IMR-90 (cell line): ENCODE measurements at regions not wholly inside any gene's neighbourhood (a gene's known extent, or its start where the extent isn't known, plus 50 kb on each side); places are given as distances from the start of the nearest gene placed in this dataset.

ENCODE experiments used
- ATAC-seq: fragments of 200-7000 bp; cut with Tn5 transposase; 2 replicates; pipeline ENCODE4 v1.9.1; 2020; ENCODE audit warnings: low read depth, mild to moderate bottlenecking, moderate library complexity
- BruUV-seq: library from RNA; stranded (reverse); fragments of 400-500 nt; replicated peaks from 2 replicates; lab custom pipeline; 2021; lab: Mats Ljungman, UMichigan
- CTCF ChIA-PET: fragments of 300-600 bp; formaldehyde crosslinking; extraction: SDS; loops from one replicate; lab custom pipeline; 2021; ENCODE audit warnings: antibody characterized with exemption; lab: Yijun Ruan, JAX
- POLR2A ChIA-PET: fragments of 300-600 bp; sonication (Branson Sonifier 250); formaldehyde crosslinking; loops from one replicate; lab custom pipeline; 2022; ENCODE audit warnings: antibody characterized with exemption; ENCODE audit not compliant: unreplicated experiment; lab: Charles Lee
- DNase-seq: peaks from one replicate; pipeline ENCODE4 v3.0.0; 2013
- H2AFZ ChIP-seq: replicated peaks from 2 replicates; pipeline ENCODE3; 2013; ENCODE audit warnings: low read length, mild to moderate bottlenecking; ENCODE audit not compliant: poor library complexity
- H2AK5ac ChIP-seq: 2 replicates; pipeline ENCODE4 v1.6.1; 2013; ENCODE audit warnings: low read depth, low read length, inconsistent platforms
- H2AK9ac ChIP-seq: replicated peaks from 2 replicates; pipeline ENCODE3; 2013; ENCODE audit warnings: mild to moderate bottlenecking, low read depth, low read length, moderate library complexity; ENCODE audit not compliant: poor library complexity
- H2BK120ac ChIP-seq: 2 replicates; pipeline ENCODE4 v1.6.1; 2013; ENCODE audit warnings: low read depth, low read length, inconsistent platforms
- H2BK15ac ChIP-seq: 3 replicates; pipeline ENCODE4 v1.6.1; 2013; ENCODE audit warnings: low read depth, low read length, inconsistent platforms
- H2BK20ac ChIP-seq: 2 replicates; pipeline ENCODE4 v1.6.1; 2013; ENCODE audit warnings: low read depth, mild to moderate bottlenecking, inconsistent platforms, low read length, moderate library complexity
- H2BK5ac ChIP-seq: 2 replicates; pipeline ENCODE4 v1.6.1; 2013; ENCODE audit warnings: mild to moderate bottlenecking, low read depth, low read length, inconsistent platforms; ENCODE audit not compliant: poor library complexity, severe bottlenecking
- H3K14ac ChIP-seq: replicated peaks from 2 replicates; pipeline ENCODE4 v1.6.1; 2013; ENCODE audit warnings: low read depth, low read length, inconsistent platforms
- H3K18ac ChIP-seq: 2 replicates; pipeline ENCODE4 v1.6.1; 2013; ENCODE audit warnings: low read depth, low read length, control low read depth
- H3K23ac ChIP-seq: 2 replicates; pipeline ENCODE4 v1.6.1; 2013; ENCODE audit warnings: low read depth, low read length, inconsistent platforms
- H3K27ac ChIP-seq: 2 replicates; pipeline ENCODE4 v1.5.1; 2013; ENCODE audit warnings: mild to moderate bottlenecking, control low read depth, low read length; ENCODE audit not compliant: insufficient read depth
- H3K27me3 ChIP-seq: 2 replicates; pipeline ENCODE4 v1.6.1; 2013; ENCODE audit warnings: low read length; ENCODE audit not compliant: control insufficient read depth, insufficient read depth
- H3K36me3 ChIP-seq: 2 replicates; pipeline ENCODE4 v1.6.1; 2013; ENCODE audit warnings: low read length, mixed read lengths; ENCODE audit not compliant: control insufficient read depth, insufficient read depth
- H3K4ac ChIP-seq: 2 replicates; pipeline ENCODE4 v1.6.1; 2013; ENCODE audit warnings: low read depth, low read length, inconsistent platforms
- H3K4me1 ChIP-seq: 2 replicates; pipeline ENCODE4 v1.6.1; 2013; ENCODE audit warnings: low read length, mixed read lengths; ENCODE audit not compliant: control insufficient read depth, insufficient read depth
- H3K4me2 ChIP-seq: 2 replicates; pipeline ENCODE4 v1.6.1; 2013; ENCODE audit warnings: low read depth, mild to moderate bottlenecking, control low read depth, low read length, moderate library complexity
- H3K4me3 ChIP-seq: 2 replicates; pipeline ENCODE4 v1.5.1; 2013; ENCODE audit warnings: low read depth, mild to moderate bottlenecking, control low read depth, low read length, moderate library complexity; ENCODE audit not compliant: insufficient read depth
- H3K56ac ChIP-seq: 2 replicates; pipeline ENCODE4 v1.6.1; 2013; ENCODE audit warnings: low read length, inconsistent platforms; ENCODE audit not compliant: insufficient read depth; ENCODE audit errors: extremely low read depth
- H3K79me1 ChIP-seq, 2 experiments: 2 replicates each; pipeline ENCODE4 v1.6.1; 2013; ENCODE audit warnings: low read length in 2 of 2, inconsistent platforms in 1 of 2, low read depth in 1 of 2
- H3K9ac ChIP-seq: 2 replicates; pipeline ENCODE4 v1.6.1; 2013; ENCODE audit warnings: low read depth, low read length, control low read depth
- H3K9me1 ChIP-seq: 2 replicates; pipeline ENCODE4 v1.6.1; 2013; ENCODE audit warnings: low read length, inconsistent platforms; ENCODE audit not compliant: insufficient read depth
- H3K9me3 ChIP-seq: 2 replicates; pipeline ENCODE4 v1.6.1; 2013; ENCODE audit warnings: low read length; ENCODE audit not compliant: control insufficient read depth, insufficient read depth
- H4K20me1 ChIP-seq: 2 replicates; pipeline ENCODE4 v1.6.1; 2013; ENCODE audit warnings: low read length, inconsistent platforms; ENCODE audit not compliant: insufficient read depth
- H4K5ac ChIP-seq: 2 replicates; pipeline ENCODE4 v1.6.1; 2013; ENCODE audit warnings: mild to moderate bottlenecking, low read depth, low read length, control low read depth
- H4K8ac ChIP-seq, 2 experiments: 2 replicates each; pipeline ENCODE4 v1.6.1; 2013; ENCODE audit warnings: low read depth in 2 of 2, low read length in 2 of 2, control low read depth in 1 of 2, inconsistent platforms in 1 of 2
- H4K91ac ChIP-seq: 2 replicates; pipeline ENCODE4 v1.6.1; 2013; ENCODE audit warnings: low read depth, low read length, inconsistent platforms; ENCODE audit not compliant: insufficient read depth
- CEBPB ChIP-seq: IDR thresholded peaks from 2 replicates; pipeline ENCODE4 v1.6.1; 2012; ENCODE audit warnings: low read depth, low read length, improper control_type of control experiment
- FOS ChIP-seq: fragments of 150-350 bp; IDR thresholded peaks from 2 replicates; pipeline ENCODE4 v1.6.1; 2016; ENCODE audit warnings: low read depth, low read length
- MAFK ChIP-seq: IDR thresholded peaks from 2 replicates; pipeline ENCODE4 v1.6.1; 2012; ENCODE audit warnings: low read depth, low read length, improper control_type of control experiment
- MAZ ChIP-seq: IDR thresholded peaks from 2 replicates; pipeline ENCODE4 v1.6.1; 2012; ENCODE audit warnings: low read depth, mild to moderate bottlenecking, low read length, improper control_type of control experiment, moderate library complexity, borderline replicate concordance
- RAD21 ChIP-seq: IDR thresholded peaks from 2 replicates; pipeline ENCODE4 v1.6.1; 2012; ENCODE audit warnings: low read length, improper control_type of control experiment
- SMC3 ChIP-seq: fragments of 150-350 bp; IDR thresholded peaks from 2 replicates; pipeline ENCODE4 v1.6.1; 2016; ENCODE audit warnings: low read depth, mild to moderate bottlenecking, antibody characterized with exemption, low read length, moderate library complexity
- USF2 ChIP-seq: fragments of 150-350 bp; IDR thresholded peaks from 2 replicates; pipeline ENCODE4 v1.6.1; 2017; ENCODE audit warnings: mild to moderate bottlenecking, antibody characterized with exemption, low read length, low read depth
- WGBS, 2 experiments: methylation state at CpG; one replicate each; pipeline versions ENCODE4 v1.1.5 to v1.1.7; 2013; ENCODE audit warnings: missing lambda C conversion rate in 2 of 2; ENCODE audit not compliant: insufficient read length in 1 of 2; ENCODE audit errors: extremely low coverage in 2 of 2; 5-methylcytosine and 5-hydroxymethylcytosine counted together
- dilution Hi-C: fragments of 300-500 bp; cut with HindIII; formaldehyde crosslinking; loops from one replicate; pipeline ENCODE4 v1.14.3; 2018; ENCODE audit warnings: low sequenced_read_pairs; ENCODE audit not compliant: unreplicated experiment
- in situ Hi-C: fragments of 300-500 bp; cut with MboI; formaldehyde crosslinking; loops from 3 replicates; pipeline ENCODE4 v1.14.3; 2019; ENCODE audit warnings: low sequenced_read_pairs, inconsistent platforms, mixed read lengths
- intact Hi-C: fragments of 100-400 bp; cut with micrococcal nuclease; formaldehyde crosslinking; loops from 2 replicates; pipeline ENCODE4 v1.10.0; 2022

- in situ Hi-C loops (loop anchor here (10.0 kb wide), 1 partner anchor 322 kb away; no protein-coding TSS in a partner anchor), dilution Hi-C loops (no loop called here), intact Hi-C loops (no loop called here)
- Histone ChIP-seq H3K4me2 (no peak overlapping the region), H3K4me3 (no peak overlapping the region), H3K4ac (no peak overlapping the region), H4K91ac (no peak overlapping the region), H2AK5ac (no peak overlapping the region), H3K23ac (no peak overlapping the region), H3K36me3 (no peaks in the 10 kb centered on the region), H3K56ac (no peak overlapping the region; the same call in 1 of the 2 replicates), H3K27me3 (peaks cover 7% of the 10 kb centered on the region; the same call in 1 of the 2 replicates), H3K79me1 (no peaks in the 10 kb centered on the region), H2BK120ac (no peak overlapping the region), H3K9me3 (peaks cover 2% of the 10 kb centered on the region; the same call in 1 of the 2 replicates), H4K5ac (no peak overlapping the region), H3K4me1 (peaks cover 13% of the 10 kb centered on the region), H2AFZ (no peak overlapping the region), H3K27ac (no peak overlapping the region), H4K8ac (no peak overlapping the region), H3K18ac (no peak overlapping the region), H2BK15ac (no peak overlapping the region), H2BK5ac (no peak overlapping the region), H3K9ac (no peak overlapping the region), H4K20me1 (no peaks in the 10 kb centered on the region), H3K14ac (no peak overlapping the region), H3K9me1 (no peaks in the 10 kb centered on the region), H2AK9ac (peak overlapping the region; percentile 53), H2BK20ac (no peak overlapping the region)
- no TSS peak for BruUV-seq
- ATAC-seq = peak; percentile 49; the same call in 1 of the 2 replicates
- 80% methylated on average over 2 of the region's 8 CpGs; no CpG with 5 or more reads in 1 of the 2 experiments for WGBS, 2 experiments
- DNase-seq = peak; percentile 17
- CTCF ChIA-PET = no interaction called here
- TF ChIP-seq SMC3 (no peak), FOS (no peak), MAFK (no peak), RAD21 (no peak), MAZ (no peak), USF2 (no peak), CEBPB (no peak)
- POLR2A ChIA-PET = no interaction called here
These were observed 104.1 kb downstream of the SIK1 start for GRCh38 chr21:43322805-43323204.
